Activated CD8-positive, alpha-beta T cell treated with anti-CD3 and anti-CD28 coated beads for 36 hours (primary cell): ENCODE measurements at regions not wholly inside any gene's neighbourhood (a gene's known extent, or its start where the extent isn't known, plus 50 kb on each side); places are given as distances from the start of the nearest gene placed in this dataset.

Experiments used
- ATAC-seq: fragments of 200-7000 bp; cut with Tn5 transposase; one replicate; pipeline ENCODE4 v1.10.0; 2021; ENCODE audit warnings: mild to moderate bottlenecking, moderate library complexity
- CTCF ChIA-PET: fragments of 350-600 bp; sonication (Branson Sonifier 250); formaldehyde crosslinking; loops from one replicate; lab custom pipeline; 2021; ENCODE audit warnings: antibody characterized with exemption; lab: Charles Lee
- POLR2A ChIA-PET: fragments of 350-600 bp; sonication (Branson Sonifier 250); formaldehyde crosslinking; loops from one replicate; lab custom pipeline; 2021; ENCODE audit warnings: antibody characterized with exemption; lab: Charles Lee
- DNase-seq: peaks from one replicate; pipeline ENCODE4 v3.0.0-alpha.2; 2020
- H3K27ac Mint-ChIP-seq: one replicate; pipeline ENCODE4 v1.8.0; 2021; ENCODE audit warnings: mild to moderate bottlenecking, mixed read lengths
- H3K27me3 Mint-ChIP-seq: one replicate; pipeline ENCODE4 v1.8.0; 2021; ENCODE audit warnings: mixed read lengths
- H3K36me3 Mint-ChIP-seq: one replicate; pipeline ENCODE4 v1.8.0; 2021; ENCODE audit warnings: low read depth, mixed read lengths
- H3K4me1 Mint-ChIP-seq: one replicate; pipeline ENCODE4 v1.8.0; 2021; ENCODE audit warnings: low read depth, mixed read lengths
- H3K4me3 Mint-ChIP-seq: one replicate; pipeline ENCODE4 v1.8.0; 2021; ENCODE audit warnings: mild to moderate bottlenecking, moderate library complexity, mixed read lengths
- H3K9me3 Mint-ChIP-seq: one replicate; pipeline ENCODE4 v1.8.0; 2021; ENCODE audit warnings: mixed read lengths
- intact Hi-C: fragments of 100-400 bp; cut with micrococcal nuclease; formaldehyde crosslinking; loops from one replicate; pipeline ENCODE4 v1.10.0; 2022
- TF ChIP-seq, protein P1 (sequence below): fragments of 200-600 bp; IDR thresholded peaks from one replicate; pipeline ENCODE4 v1.8.0; 2022; ENCODE audit warnings: antibody characterized with exemption, mild to moderate bottlenecking

- peaks cover 4% of the 10 kb centered on the region for H3K9me3 Mint-ChIP-seq
- no peaks in the 10 kb centered on the region for H3K36me3 Mint-ChIP-seq
- ATAC-seq = no peak
- no peak overlapping the region for H3K4me3 Mint-ChIP-seq
- peaks cover 1% of the 10 kb centered on the region for H3K27me3 Mint-ChIP-seq
- DNase-seq = no peak
- TF ChIP-seq, protein P1, sequence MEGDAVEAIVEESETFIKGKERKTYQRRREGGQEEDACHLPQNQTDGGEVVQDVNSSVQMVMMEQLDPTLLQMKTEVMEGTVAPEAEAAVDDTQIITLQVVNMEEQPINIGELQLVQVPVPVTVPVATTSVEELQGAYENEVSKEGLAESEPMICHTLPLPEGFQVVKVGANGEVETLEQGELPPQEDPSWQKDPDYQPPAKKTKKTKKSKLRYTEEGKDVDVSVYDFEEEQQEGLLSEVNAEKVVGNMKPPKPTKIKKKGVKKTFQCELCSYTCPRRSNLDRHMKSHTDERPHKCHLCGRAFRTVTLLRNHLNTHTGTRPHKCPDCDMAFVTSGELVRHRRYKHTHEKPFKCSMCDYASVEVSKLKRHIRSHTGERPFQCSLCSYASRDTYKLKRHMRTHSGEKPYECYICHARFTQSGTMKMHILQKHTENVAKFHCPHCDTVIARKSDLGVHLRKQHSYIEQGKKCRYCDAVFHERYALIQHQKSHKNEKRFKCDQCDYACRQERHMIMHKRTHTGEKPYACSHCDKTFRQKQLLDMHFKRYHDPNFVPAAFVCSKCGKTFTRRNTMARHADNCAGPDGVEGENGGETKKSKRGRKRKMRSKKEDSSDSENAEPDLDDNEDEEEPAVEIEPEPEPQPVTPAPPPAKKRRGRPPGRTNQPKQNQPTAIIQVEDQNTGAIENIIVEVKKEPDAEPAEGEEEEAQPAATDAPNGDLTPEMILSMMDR = no peak
- ChIA-PET POLR2A (no interaction called here), CTCF (no interaction called here)
- H3K27ac Mint-ChIP-seq = no peak overlapping the region
- no peaks in the 10 kb centered on the region for H3K4me1 Mint-ChIP-seq
- intact Hi-C loops = no loop called here
Observed at GRCh38 chr1:221001167-221001566, 121.9 kb downstream of the HLX start.

DNA sequence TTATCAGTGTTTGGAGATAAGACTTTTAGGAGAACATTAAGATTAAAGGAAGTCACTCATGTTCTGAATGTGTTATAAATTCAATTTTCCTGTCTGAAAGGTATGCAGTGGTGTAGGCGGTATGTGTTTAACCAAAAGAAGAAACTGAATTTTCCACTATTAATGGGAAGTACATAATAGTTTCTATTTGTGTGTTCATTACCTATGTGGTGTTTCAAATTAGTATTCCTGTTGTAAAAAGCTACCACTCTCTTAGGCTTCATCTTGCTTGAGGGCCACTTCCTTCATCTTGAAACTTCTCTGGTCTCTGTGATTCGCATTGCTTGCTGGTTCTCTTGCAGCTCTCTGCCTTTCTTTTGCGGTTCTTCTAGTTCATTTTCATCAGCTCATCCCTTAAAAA lies 123.4 kb downstream of the HLX start:
- no peaks in the 10 kb centered on the region for H3K9me3 Mint-ChIP-seq
- H3K36me3 Mint-ChIP-seq = no peaks in the 10 kb centered on the region
- TF ChIP-seq, protein P1 = no peak
- H3K4me1 Mint-ChIP-seq = no peaks in the 10 kb centered on the region
- ChIA-PET CTCF (no interaction called here), POLR2A (no interaction called here)
- H3K4me3 Mint-ChIP-seq = no peak overlapping the region
- ATAC-seq = no peak
- no peak for DNase-seq
- H3K27me3 Mint-ChIP-seq = no peaks in the 10 kb centered on the region
- intact Hi-C loops = no loop called here
- H3K27ac Mint-ChIP-seq = no peak overlapping the region

DNA sequence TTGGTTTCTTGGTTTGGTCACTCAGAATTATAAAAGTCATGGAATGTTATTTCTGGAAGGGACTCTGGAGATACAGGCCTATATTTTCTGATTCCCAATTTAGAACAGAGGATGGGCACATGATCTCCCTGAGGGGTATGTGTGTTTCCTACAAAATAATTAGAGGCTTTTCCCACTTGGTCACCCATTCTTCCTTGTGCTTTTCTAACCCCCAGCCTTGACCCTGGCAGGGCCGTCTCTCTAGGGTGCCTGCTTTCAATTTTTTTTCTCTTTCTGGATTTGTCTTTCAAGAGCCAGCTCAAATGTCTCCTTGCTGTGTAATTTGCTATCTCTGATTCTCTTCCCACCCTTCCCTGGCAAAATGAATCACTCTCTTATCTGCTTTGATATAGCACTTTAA lies 131.9 kb downstream of the HLX start:
- Mint-ChIP-seq H3K4me3 (no peak overlapping the region), H3K27ac (no peak overlapping the region), H3K36me3 (no peaks in the 10 kb centered on the region), H3K9me3 (no peaks in the 10 kb centered on the region), H3K27me3 (peaks cover 4% of the 10 kb centered on the region), H3K4me1 (no peaks in the 10 kb centered on the region)
- CTCF ChIA-PET = no interaction called here
- DNase-seq (no peak), ATAC-seq (no peak)
- POLR2A ChIA-PET = no interaction called here
- intact Hi-C loops = no loop called here
- TF ChIP-seq, protein P1 = no peak

DNA sequence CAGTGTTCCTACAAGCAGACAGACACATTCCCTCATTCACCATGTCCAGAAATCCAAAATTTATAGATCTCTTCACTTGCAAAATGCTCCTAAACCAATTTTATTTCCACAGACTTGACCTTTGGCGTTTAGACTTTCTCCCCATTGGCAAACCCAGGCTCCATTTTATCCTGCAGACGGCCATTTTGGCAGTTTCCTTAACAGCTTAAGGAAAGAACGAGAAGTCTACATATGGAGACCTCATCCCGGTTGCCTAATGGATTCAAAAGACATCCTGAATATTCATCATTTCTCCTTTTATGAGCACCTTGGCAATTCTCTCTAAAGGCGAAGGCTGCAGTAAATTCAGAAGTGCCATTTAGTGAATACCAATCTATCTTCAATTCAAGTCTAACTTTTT lies 132.9 kb downstream of the HLX start:
- CTCF ChIA-PET = interaction anchor here (0.8 kb wide), 1 partner anchor 21 kb away, joined by 3 read pairs; no protein-coding TSS in a partner anchor
- Mint-ChIP-seq H3K27ac (no peak overlapping the region), H3K27me3 (peaks cover 4% of the 10 kb centered on the region), H3K4me3 (no peak overlapping the region), H3K4me1 (no peaks in the 10 kb centered on the region), H3K9me3 (no peaks in the 10 kb centered on the region), H3K36me3 (no peaks in the 10 kb centered on the region)
- no peak for ATAC-seq
- DNase-seq = no peak
- intact Hi-C loops = no loop called here
- POLR2A ChIA-PET = no interaction called here
- TF ChIP-seq, protein P1 = no peak

DNA sequence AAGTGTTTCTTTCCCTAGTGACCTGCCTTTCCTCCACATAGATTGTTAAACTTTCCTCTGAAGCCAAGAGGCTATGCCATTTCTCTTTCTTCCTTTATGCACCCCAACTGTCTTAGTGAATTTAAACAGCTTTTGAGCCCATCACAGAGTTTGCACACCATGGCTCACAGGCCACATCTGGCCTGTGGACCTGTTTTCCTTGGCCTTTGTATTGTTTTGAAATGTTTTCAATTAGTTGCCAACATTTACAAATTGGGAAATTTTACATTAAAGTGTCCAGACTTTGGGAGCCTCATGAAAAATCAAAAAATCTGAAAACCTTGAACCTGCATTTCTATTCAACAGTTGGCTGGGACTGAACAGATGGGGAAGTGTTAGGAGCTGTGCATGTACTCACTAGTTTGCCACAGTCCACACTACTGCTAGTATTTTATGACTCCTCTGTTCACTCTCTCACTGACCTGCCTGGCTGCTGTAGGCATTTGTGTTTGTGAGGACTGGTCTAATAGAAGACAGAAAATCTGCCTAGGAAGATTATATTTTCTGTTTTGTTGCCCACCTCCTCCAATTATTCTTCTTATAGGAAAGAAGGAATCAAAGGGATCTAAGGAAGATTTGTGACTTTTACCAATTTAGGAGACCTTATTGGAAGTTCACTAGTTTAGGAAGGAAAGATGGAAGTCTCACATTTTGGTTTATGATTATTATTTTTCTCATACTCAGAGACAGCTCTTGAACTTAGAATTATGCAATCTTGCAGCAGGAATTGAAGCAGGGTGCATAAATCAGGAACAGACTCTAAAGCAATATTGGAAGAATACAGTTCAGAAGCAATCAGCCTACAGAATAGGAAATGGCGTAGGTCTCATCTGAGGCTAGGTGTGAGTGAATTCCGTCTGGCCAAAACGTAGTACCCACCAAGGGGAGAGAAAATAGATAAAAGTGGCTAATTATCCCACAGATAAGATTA lies 134.7 kb downstream of the HLX start:
- no peaks in the 10 kb centered on the region for H3K36me3 Mint-ChIP-seq
- POLR2A ChIA-PET = no interaction called here
- DNase-seq = no peak
- TF ChIP-seq, protein P1 = no peak
- ATAC-seq = no peak
- CTCF ChIA-PET = no interaction called here
- no peaks in the 10 kb centered on the region for H3K4me1 Mint-ChIP-seq
- H3K9me3 Mint-ChIP-seq = no peaks in the 10 kb centered on the region
- H3K27me3 Mint-ChIP-seq = peaks cover 4% of the 10 kb centered on the region
- intact Hi-C loops = no loop called here
- H3K4me3 Mint-ChIP-seq = no peak overlapping the region
- no peak overlapping the region for H3K27ac Mint-ChIP-seq
